H1 (cell line): ENCODE measurements at regions not wholly inside any gene's neighbourhood (a gene's known extent, or its start where the extent isn't known, plus 50 kb on each side); places are given as distances from the start of the nearest gene placed in this dataset.

Experiments used
- KDM5A ChIP-seq: fragments of 200-600 bp; IDR thresholded peaks from 2 replicates; pipeline ENCODE4 v1.7.1; 2012; ENCODE audit warnings: mild to moderate bottlenecking, low read length, inconsistent platforms, mixed read lengths
- POLR2A ChIP-seq, 2 experiments: IDR thresholded peaks; 1 replicate in 1 of 2; 2 replicates in 1 of 2; pipeline ENCODE4 v1.6.1; 2011; ENCODE audit warnings: low read depth in 2 of 2, low read length in 2 of 2, mild to moderate bottlenecking in 2 of 2; ENCODE audit errors: control extremely low read depth in 1 of 2

DNA sequence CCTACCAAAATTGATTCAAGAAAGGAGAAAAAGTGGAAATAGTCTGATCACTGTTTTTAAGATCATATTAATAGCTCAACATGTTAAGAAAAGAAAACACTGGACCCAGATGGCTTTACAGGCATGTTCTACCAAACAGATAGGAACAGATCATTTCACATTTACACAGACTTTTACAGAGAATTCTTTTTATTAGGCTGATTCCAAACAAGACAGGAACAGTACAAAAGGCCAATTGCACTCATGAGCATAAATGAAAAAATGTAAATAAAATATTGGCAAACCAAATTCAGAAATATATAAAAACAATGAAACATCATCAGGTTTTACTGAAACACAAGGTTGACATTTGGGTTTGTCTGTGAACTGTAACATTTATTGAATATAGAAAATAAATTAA, 106.5 kb downstream of the WNT5A start:
- TF ChIP-seq POLR2A (IDR thresholded peaks at IDR 0.05; ENCODE audit: control extremely low read depth in 1 of 2, low read depth in 2 of 2, low read length in 2 of 2) (no peak), KDM5A (no peak)
